Pancreas (tissue), 10 donors: ENCODE measurements at regions not wholly inside any gene's neighbourhood (a gene's known extent, or its start where the extent isn't known, plus 50 kb on each side); places are given as distances from the start of the nearest gene placed in this dataset.

ENCODE experiments used
- ATAC-seq, 4 donors: fragments of 200-7000 bp; cut with Tn5 transposase; one replicate each; pipeline versions ENCODE4 v1.8.0 to v1.9.1; 2020; ENCODE audit warnings: mild to moderate bottlenecking in 4 of 4, moderate library complexity in 4 of 4
- DNase-seq, 6 donors: peaks; one replicate each; pipeline ENCODE4 v3.0.0-alpha.2; 2020
- FAIRE-seq: peaks from 2 replicates; lab custom pipeline; 2012; peaks lifted over from hg19 to GRCh38; lab: Jason Lieb, UNC
- H3K27ac ChIP-seq, 4 donors: fragments of 200-600 bp; sonication (generic); 1 replicate in 3 of 4; 2 replicates in 1 of 4; pipeline versions ENCODE4 v1.5.0 to v1.8.0; 2020
- H3K27me3 ChIP-seq, 4 donors: fragments of 200-600 bp; one replicate each; pipeline ENCODE4 v1.8.0; 2021
- H3K36me3 ChIP-seq, 3 donors: fragments of 200-600 bp; sonication (generic) in 1 of 3; one replicate each; pipeline versions ENCODE4 v1.5.0 to v1.8.0; 2020 to 2021
- H3K4me1 ChIP-seq, 3 donors: fragments of 200-600 bp; one replicate each; pipeline ENCODE4 v1.8.0; 2021
- H3K4me3 ChIP-seq, 4 donors: fragments of 200-600 bp; sonication (generic) in 2 of 4; one replicate each; pipeline versions ENCODE4 v1.5.0 to v1.8.0; 2020 to 2021
- H3K9me3 ChIP-seq, 4 donors: fragments of 200-600 bp; one replicate each; pipeline ENCODE4 v1.8.0; 2021
- WGBS, 2 donors: extraction: QIAGEN DNeasy Blood & Tissue Kit; methylation state at CpG; one replicate each; pipeline ENCODE4 v1.1.7; 2013; 5-methylcytosine and 5-hydroxymethylcytosine counted together
- intact Hi-C, 3 donors: fragments of 100-400 bp; cut with DNase I; formaldehyde crosslinking; loops; one replicate each; pipeline versions ENCODE4 v1.11.1 to v1.14.2; 2022
- TF ChIP-seq, protein P1 (sequence below), 4 donors: fragments of 200-600 bp; sonication (generic) in 3 of 4; IDR thresholded peaks; one replicate each; pipeline versions ENCODE4 v1.5.0 to v1.8.0; 2021; ENCODE audit warnings: antibody characterized with exemption in 4 of 4
- donor health status: healthy with polysubstance abuse.
- donor health status: DM: no; HTN: no; CAD: no; lungs with moderate emphysema.
- donor health status: DM: no; HTN: no; CAD: no.
- donor health status: control.
- donor health status: control.
- donor health status: Bipolar disorder and iron deficiency.
- donor health status: DM: yes; HTN: yes; CAD: no.
- donor health status: DM: no; HTN: no; CAD: no.
- donor health status: DM: no; HTN: no; CAD: no.
- donor health status: DM: yes; HTN: yes; CAD: no.

DNA sequence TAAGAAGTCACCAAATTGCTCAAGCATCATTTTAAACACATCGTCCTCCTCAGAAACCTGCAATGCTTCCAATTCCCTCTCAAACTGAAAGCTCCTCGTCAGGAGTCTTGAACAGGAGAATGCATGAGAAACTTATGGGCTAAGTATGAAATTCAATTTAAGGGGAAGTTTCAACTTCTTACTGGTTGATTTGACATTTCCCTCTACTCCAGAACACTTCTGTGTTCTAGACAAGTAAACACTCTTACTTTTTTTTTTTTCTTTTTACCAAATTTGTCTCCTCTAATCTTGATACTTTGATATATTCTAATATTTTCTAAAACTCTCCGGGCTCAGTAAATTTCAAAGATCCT, 181.7 kb downstream of the RSL24D1 start:
- ATAC-seq = no peak
- TF ChIP-seq, protein P1, sequence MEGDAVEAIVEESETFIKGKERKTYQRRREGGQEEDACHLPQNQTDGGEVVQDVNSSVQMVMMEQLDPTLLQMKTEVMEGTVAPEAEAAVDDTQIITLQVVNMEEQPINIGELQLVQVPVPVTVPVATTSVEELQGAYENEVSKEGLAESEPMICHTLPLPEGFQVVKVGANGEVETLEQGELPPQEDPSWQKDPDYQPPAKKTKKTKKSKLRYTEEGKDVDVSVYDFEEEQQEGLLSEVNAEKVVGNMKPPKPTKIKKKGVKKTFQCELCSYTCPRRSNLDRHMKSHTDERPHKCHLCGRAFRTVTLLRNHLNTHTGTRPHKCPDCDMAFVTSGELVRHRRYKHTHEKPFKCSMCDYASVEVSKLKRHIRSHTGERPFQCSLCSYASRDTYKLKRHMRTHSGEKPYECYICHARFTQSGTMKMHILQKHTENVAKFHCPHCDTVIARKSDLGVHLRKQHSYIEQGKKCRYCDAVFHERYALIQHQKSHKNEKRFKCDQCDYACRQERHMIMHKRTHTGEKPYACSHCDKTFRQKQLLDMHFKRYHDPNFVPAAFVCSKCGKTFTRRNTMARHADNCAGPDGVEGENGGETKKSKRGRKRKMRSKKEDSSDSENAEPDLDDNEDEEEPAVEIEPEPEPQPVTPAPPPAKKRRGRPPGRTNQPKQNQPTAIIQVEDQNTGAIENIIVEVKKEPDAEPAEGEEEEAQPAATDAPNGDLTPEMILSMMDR (IDR thresholded peaks at IDR 0.05) = no peak
- Histone ChIP-seq H3K4me1 (no peaks in the 10 kb centered on the region), H3K4me3 (no peak overlapping the region), H3K27ac (no peak overlapping the region), H3K36me3 (no peaks in the 10 kb centered on the region), H3K27me3 (no peaks in the 10 kb centered on the region), H3K9me3 (no peaks in the 10 kb centered on the region)
- intact Hi-C loops = no loop called here
- no peak for FAIRE-seq
- 38 to 39% methylated on average over 3 of the region's 3 CpGs for WGBS, 2 donors
- DNase-seq = no peak

- DNase-seq (no peak), ATAC-seq (no peak), FAIRE-seq (no peak)
- H3K4me3 ChIP-seq = no peak overlapping the region
- intact Hi-C loops = no loop called here
- no peak overlapping the region for H3K27ac ChIP-seq
- WGBS, 2 donors = 47% methylated on average over 1 of the region's 1 CpG
- H3K9me3 ChIP-seq = no peaks in the 10 kb centered on the region
- no peaks in the 10 kb centered on the region for H3K36me3 ChIP-seq
- no peaks in the 10 kb centered on the region for H3K4me1 ChIP-seq
- TF ChIP-seq, protein P1 (IDR thresholded peaks at IDR 0.05) = no peak
- H3K27me3 ChIP-seq = no peaks in the 10 kb centered on the region
Observed at GRCh38 chr15:55014391-55015092, 182.2 kb downstream of the RSL24D1 start.

DNA sequence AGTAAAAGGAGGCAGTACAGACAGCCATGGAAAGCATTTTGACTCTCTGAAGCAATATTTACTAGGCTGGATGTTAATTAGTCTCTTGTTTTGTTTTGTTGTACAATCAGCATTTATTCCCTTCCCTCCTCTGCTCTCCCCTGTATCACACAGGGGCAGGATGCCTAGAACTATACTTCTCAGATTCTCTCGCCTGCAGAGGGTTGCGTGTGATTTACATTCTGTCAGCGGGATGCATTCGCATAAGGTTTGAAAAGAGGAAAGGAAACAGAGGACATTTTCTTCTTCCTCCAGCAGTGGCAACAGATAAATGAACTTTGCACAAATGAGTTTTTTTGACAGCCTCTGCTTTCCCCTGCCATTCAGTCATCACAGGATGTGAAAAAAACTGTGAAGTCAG, 188.3 kb downstream of the RSL24D1 start:
- WGBS, 2 donors = 49 to 56% methylated on average over 4 of the region's 4 CpGs

GRCh38 chr15:55007561-55007960, 189.2 kb downstream of the RSL24D1 start:
- H3K4me3 ChIP-seq = no peak overlapping the region
- ATAC-seq (peak in 2 of 4 donors; percentile 43 to 61), FAIRE-seq (no peak), DNase-seq (peak in 1 of 6 donors; percentile 23)
- H3K9me3 ChIP-seq = no peaks in the 10 kb centered on the region
- intact Hi-C loops = no loop called here
- H3K27ac ChIP-seq = no peak overlapping the region
- no peaks in the 10 kb centered on the region for H3K27me3 ChIP-seq
- TF ChIP-seq, protein P1 (IDR thresholded peaks at IDR 0.05) = no peak
- whole genome bisulfite sequencing, 2 donors = 59 to 69% methylated on average over 5 of the region's 5 CpGs
- H3K4me1 ChIP-seq = no peaks in the 10 kb centered on the region
- H3K36me3 ChIP-seq = no peaks in the 10 kb centered on the region

More for the DNA sequence above, 188.3 kb downstream of the RSL24D1 start:
- intact Hi-C loops = no loop called here
- Histone ChIP-seq H3K4me1 (no peaks in the 10 kb centered on the region), H3K4me3 (no peak overlapping the region), H3K27ac (no peak overlapping the region), H3K27me3 (no peaks in the 10 kb centered on the region), H3K9me3 (no peaks in the 10 kb centered on the region), H3K36me3 (no peaks in the 10 kb centered on the region)
- ATAC-seq = peak in 1 of 4 donors; percentile 40
- TF ChIP-seq, protein P1 (IDR thresholded peaks at IDR 0.05) = no peak
- FAIRE-seq = no peak
- DNase-seq = no peak

DNA sequence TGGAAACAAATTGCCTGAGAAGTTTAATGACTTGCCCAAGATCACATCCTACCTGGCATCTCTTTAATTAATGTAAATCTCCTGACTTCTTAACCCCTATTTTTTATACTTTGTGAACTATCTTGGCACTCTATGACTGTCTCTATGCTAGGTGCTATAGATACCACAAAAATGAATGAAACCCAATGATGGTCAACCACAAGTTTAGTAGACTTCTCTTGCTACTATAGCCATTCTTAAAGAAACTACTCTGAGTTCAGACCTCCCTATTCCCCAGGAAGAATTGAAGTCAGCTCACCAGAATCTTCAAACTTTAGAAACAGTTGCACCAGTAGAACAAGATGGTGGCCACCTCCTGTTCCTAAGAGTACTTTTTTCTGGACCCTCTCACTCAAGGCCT, 191.1 kb downstream of the RSL24D1 start:
- Histone ChIP-seq H3K4me1 (no peaks in the 10 kb centered on the region), H3K9me3 (no peaks in the 10 kb centered on the region), H3K27me3 (no peaks in the 10 kb centered on the region), H3K27ac (no peak overlapping the region), H3K36me3 (no peaks in the 10 kb centered on the region), H3K4me3 (no peak overlapping the region)
- FAIRE-seq (no peak), DNase-seq (no peak), ATAC-seq (no peak)
- TF ChIP-seq, protein P1 (IDR thresholded peaks at IDR 0.05) = no peak
- intact Hi-C loops = no loop called here
